Chondrocyte (in vitro differentiated cells): ENCODE measurements at regions not wholly inside any gene's neighbourhood (a gene's known extent, or its start where the extent isn't known, plus 50 kb on each side); places are given as distances from the start of the nearest gene placed in this dataset.

Experiments used
- DNase-seq: peaks from one replicate; pipeline ENCODE4 v3.0.0; 2021; ENCODE audit warnings: mixed read lengths, low spot score
- H3K27ac Mint-ChIP-seq: one replicate; pipeline ENCODE4 v1.8.0; 2021; ENCODE audit warnings: mild to moderate bottlenecking, moderate library complexity, mixed read lengths; ENCODE audit not compliant: unreplicated experiment
- H3K27me3 Mint-ChIP-seq: 2 replicates; pipeline ENCODE4 v1.8.0; 2021; ENCODE audit warnings: low read depth, mixed read lengths
- H3K36me3 Mint-ChIP-seq: 2 replicates; pipeline ENCODE4 v1.8.0; 2021; ENCODE audit warnings: low read depth, mixed read lengths
- H3K4me1 Mint-ChIP-seq: 2 replicates; pipeline ENCODE4 v1.8.0; 2021; ENCODE audit warnings: low read depth, mild to moderate bottlenecking, mixed read lengths
- H3K4me3 Mint-ChIP-seq: one replicate; pipeline ENCODE4 v1.8.0; 2021; ENCODE audit warnings: mild to moderate bottlenecking, moderate library complexity, mixed read lengths; ENCODE audit not compliant: unreplicated experiment
- H3K9me3 Mint-ChIP-seq: 2 replicates; pipeline ENCODE4 v1.8.0; 2021; ENCODE audit warnings: low read depth, mixed read lengths
- TF ChIP-seq, protein P1 (sequence below): fragments of 200-600 bp; sonication (generic); IDR thresholded peaks from 2 replicates; pipeline ENCODE4 v1.5.0; 2021; ENCODE audit warnings: antibody characterized with exemption, mild to moderate bottlenecking, moderate library complexity

DNA sequence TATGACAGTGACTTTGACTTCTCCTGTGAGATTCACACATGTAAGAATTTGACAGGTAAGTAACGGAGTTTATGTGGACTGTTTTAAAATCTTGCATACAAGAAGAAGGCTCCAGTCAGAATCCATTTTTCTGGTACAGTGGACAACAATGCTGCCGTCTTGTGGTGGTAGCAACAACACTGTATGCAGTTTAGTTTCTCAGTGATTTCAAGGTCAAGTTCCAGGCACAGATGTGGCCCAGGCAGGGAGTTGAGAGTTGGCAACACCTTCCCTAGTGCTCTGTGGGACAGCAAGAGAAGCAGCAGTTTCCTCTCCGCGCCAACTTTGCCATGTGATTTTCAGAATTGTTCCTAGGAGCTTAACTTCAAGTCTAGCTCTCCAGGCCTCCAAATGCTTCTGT is 56.0 kb upstream of the STPG2 start:
- TF ChIP-seq, protein P1, sequence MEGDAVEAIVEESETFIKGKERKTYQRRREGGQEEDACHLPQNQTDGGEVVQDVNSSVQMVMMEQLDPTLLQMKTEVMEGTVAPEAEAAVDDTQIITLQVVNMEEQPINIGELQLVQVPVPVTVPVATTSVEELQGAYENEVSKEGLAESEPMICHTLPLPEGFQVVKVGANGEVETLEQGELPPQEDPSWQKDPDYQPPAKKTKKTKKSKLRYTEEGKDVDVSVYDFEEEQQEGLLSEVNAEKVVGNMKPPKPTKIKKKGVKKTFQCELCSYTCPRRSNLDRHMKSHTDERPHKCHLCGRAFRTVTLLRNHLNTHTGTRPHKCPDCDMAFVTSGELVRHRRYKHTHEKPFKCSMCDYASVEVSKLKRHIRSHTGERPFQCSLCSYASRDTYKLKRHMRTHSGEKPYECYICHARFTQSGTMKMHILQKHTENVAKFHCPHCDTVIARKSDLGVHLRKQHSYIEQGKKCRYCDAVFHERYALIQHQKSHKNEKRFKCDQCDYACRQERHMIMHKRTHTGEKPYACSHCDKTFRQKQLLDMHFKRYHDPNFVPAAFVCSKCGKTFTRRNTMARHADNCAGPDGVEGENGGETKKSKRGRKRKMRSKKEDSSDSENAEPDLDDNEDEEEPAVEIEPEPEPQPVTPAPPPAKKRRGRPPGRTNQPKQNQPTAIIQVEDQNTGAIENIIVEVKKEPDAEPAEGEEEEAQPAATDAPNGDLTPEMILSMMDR = no peak
- Mint-ChIP-seq H3K9me3 (peaks cover 35% of the 10 kb centered on the region), H3K27ac (no peak overlapping the region), H3K4me3 (no peak overlapping the region), H3K4me1 (no peaks in the 10 kb centered on the region), H3K27me3 (no peaks in the 10 kb centered on the region), H3K36me3 (peaks cover 3% of the 10 kb centered on the region)
- no peak for DNase-seq

GRCh38 chr4:98195005-98195404 is 51.7 kb upstream of the STPG2 start:
- TF ChIP-seq, protein P1 = no peak
- no peak overlapping the region for H3K4me3 Mint-ChIP-seq
- H3K4me1 Mint-ChIP-seq = no peaks in the 10 kb centered on the region
- no peaks in the 10 kb centered on the region for H3K27me3 Mint-ChIP-seq
- no peak for DNase-seq
- peaks cover 48% of the 10 kb centered on the region for H3K9me3 Mint-ChIP-seq
- peaks cover 11% of the 10 kb centered on the region for H3K36me3 Mint-ChIP-seq
- no peak overlapping the region for H3K27ac Mint-ChIP-seq

- H3K27ac Mint-ChIP-seq = no peak overlapping the region
- no peak for DNase-seq
- peaks cover 53% of the 10 kb centered on the region for H3K9me3 Mint-ChIP-seq
- H3K4me1 Mint-ChIP-seq = no peaks in the 10 kb centered on the region
- peaks cover 13% of the 10 kb centered on the region for H3K36me3 Mint-ChIP-seq
- no peak overlapping the region for H3K4me3 Mint-ChIP-seq
- TF ChIP-seq, protein P1 = no peak
- no peaks in the 10 kb centered on the region for H3K27me3 Mint-ChIP-seq
These were observed 50.3 kb upstream of the STPG2 start for GRCh38 chr4:98193459-98194105.
